SK-N-SH treated with all-trans-retinoic acid at 6 μM for 48 hours (cell line): ENCODE measurements at regions not wholly inside any gene's neighbourhood (a gene's known extent, or its start where the extent isn't known, plus 50 kb on each side); places are given as distances from the start of the nearest gene placed in this dataset.

Experiments
- ATAC-seq: fragments of 200-7000 bp; cut with Tn5 transposase; 3 replicates; pipeline ENCODE4 v1.9.1; 2020; ENCODE audit warnings: mild to moderate bottlenecking, moderate library complexity
- ARNTL ChIP-seq: fragments of 450-650 bp; formaldehyde crosslinking; IDR thresholded peaks from 2 replicates; pipeline ENCODE4 v1.5.0; 2020; ENCODE audit warnings: low read depth, mild to moderate bottlenecking, moderate library complexity, borderline replicate concordance
- CREB5 ChIP-seq: fragments of 250-450 bp; sonication (Bioruptor Pico); IDR thresholded peaks from 2 replicates; pipeline ENCODE4 v1.5.1; 2020; ENCODE audit warnings: low read depth, mild to moderate bottlenecking, moderate library complexity
- CSRNP3 ChIP-seq: fragments of 250-450 bp; sonication (Bioruptor Pico); IDR thresholded peaks from 2 replicates; pipeline ENCODE4 v1.5.1; 2021; ENCODE audit warnings: mild to moderate bottlenecking, moderate library complexity
- ESRRG ChIP-seq: fragments of 250-450 bp; sonication (Bioruptor Pico); IDR thresholded peaks from 2 replicates; pipeline ENCODE4 v1.6.1; 2021; ENCODE audit warnings: mild to moderate bottlenecking
- ISL1 ChIP-seq: fragments of 250-450 bp; sonication (Bioruptor Pico); IDR thresholded peaks from 2 replicates; pipeline ENCODE4 v2.1.2; 2022; ENCODE audit warnings: mild to moderate bottlenecking, moderate library complexity
- PATZ1 ChIP-seq: fragments of 250-450 bp; sonication (Bioruptor Pico); IDR thresholded peaks from 2 replicates; pipeline ENCODE4 v1.8.0; 2020; ENCODE audit warnings: mild to moderate bottlenecking, moderate library complexity, borderline replicate concordance
- PPARA ChIP-seq: fragments of 250-450 bp; sonication (Bioruptor Pico); IDR thresholded peaks from 2 replicates; pipeline ENCODE4 v1.5.0; 2020; ENCODE audit warnings: mild to moderate bottlenecking, borderline replicate concordance
- RARB ChIP-seq: fragments of 250-450 bp; sonication (Bioruptor Pico); IDR thresholded peaks from 2 replicates; pipeline ENCODE4 v1.8.0; 2021; ENCODE audit warnings: mild to moderate bottlenecking, moderate library complexity
- SNAI2 ChIP-seq: fragments of 250-450 bp; sonication (Bioruptor Pico); IDR thresholded peaks from 2 replicates; pipeline ENCODE4 v1.5.0; 2020; ENCODE audit warnings: mild to moderate bottlenecking, moderate library complexity
- TOX ChIP-seq: fragments of 250-450 bp; sonication (Bioruptor Pico); IDR thresholded peaks from 2 replicates; pipeline ENCODE4 v1.8.0; 2021; ENCODE audit warnings: mild to moderate bottlenecking, moderate library complexity, borderline replicate concordance
- TSHZ2 ChIP-seq: fragments of 250-450 bp; sonication (Bioruptor Pico); IDR thresholded peaks from 2 replicates; pipeline ENCODE4 v1.5.0; 2020; ENCODE audit warnings: mild to moderate bottlenecking, moderate library complexity
- ZC3H10 ChIP-seq: fragments of 250-450 bp; sonication (Bioruptor Pico); IDR thresholded peaks from 2 replicates; pipeline ENCODE4 v1.5.1; 2021; ENCODE audit warnings: mild to moderate bottlenecking, moderate library complexity
- ZFP3 ChIP-seq: fragments of 250-450 bp; sonication (Bioruptor Pico); IDR thresholded peaks from 2 replicates; pipeline ENCODE4 v1.5.0; 2020; ENCODE audit warnings: mild to moderate bottlenecking, moderate library complexity
- ZNF565 ChIP-seq: fragments of 450-650 bp; formaldehyde crosslinking; conservative IDR thresholded peaks from 2 replicates; pipeline ENCODE4 v1.5.0; 2020; ENCODE audit warnings: low read depth, mild to moderate bottlenecking, moderate library complexity

GRCh38 chr2:128621074-128621473 lies 302.4 kb upstream of the HS6ST1 start:
- TF ChIP-seq TSHZ2 (CRISPR knock-in tag) (no peak), TOX (CRISPR knock-in tag) (no peak), CREB5 (CRISPR knock-in tag) (no peak), ESRRG (CRISPR knock-in tag) (no peak), ARNTL (CRISPR knock-in tag) (no peak), CSRNP3 (CRISPR knock-in tag) (no peak), ZFP3 (CRISPR knock-in tag) (no peak), ISL1 (CRISPR knock-in tag) (no peak)
- no peak for ATAC-seq

GRCh38 chr2:128622371-128622770 lies 303.7 kb upstream of the HS6ST1 start:
- TF ChIP-seq ZC3H10 (CRISPR knock-in tag): no peak
- TF ChIP-seq PPARA (CRISPR knock-in tag): no peak
- no peak for TF ChIP-seq CREB5 (CRISPR knock-in tag)
- TF ChIP-seq ESRRG (CRISPR knock-in tag): no peak
- no peak for TF ChIP-seq TSHZ2 (CRISPR knock-in tag)
- no peak for TF ChIP-seq CSRNP3 (CRISPR knock-in tag)
- TF ChIP-seq ZNF565 (CRISPR knock-in tag): no peak
- TF ChIP-seq RARB (CRISPR knock-in tag): no peak
- no peak for TF ChIP-seq ZFP3 (CRISPR knock-in tag)
- no peak for TF ChIP-seq TOX (CRISPR knock-in tag)
- no peak for TF ChIP-seq PATZ1 (CRISPR knock-in tag)
- no peak for TF ChIP-seq SNAI2 (CRISPR knock-in tag)
- ATAC-seq: no peak
